ENCODE measurements at regions not wholly inside any gene's neighbourhood (a gene's known extent, or its start where the extent isn't known, plus 50 kb on each side); places are given as distances from the start of the nearest gene placed in this dataset.
A peak's percentile ranks its signal among the peaks of the same experiment; 100 is the strongest.

- DNase-seq: peak in 1 of 2 donors; percentile 58
Observed at GRCh38 chr3:39000008-39000450, 51.7 kb downstream of the SCN11A start.

DNA sequence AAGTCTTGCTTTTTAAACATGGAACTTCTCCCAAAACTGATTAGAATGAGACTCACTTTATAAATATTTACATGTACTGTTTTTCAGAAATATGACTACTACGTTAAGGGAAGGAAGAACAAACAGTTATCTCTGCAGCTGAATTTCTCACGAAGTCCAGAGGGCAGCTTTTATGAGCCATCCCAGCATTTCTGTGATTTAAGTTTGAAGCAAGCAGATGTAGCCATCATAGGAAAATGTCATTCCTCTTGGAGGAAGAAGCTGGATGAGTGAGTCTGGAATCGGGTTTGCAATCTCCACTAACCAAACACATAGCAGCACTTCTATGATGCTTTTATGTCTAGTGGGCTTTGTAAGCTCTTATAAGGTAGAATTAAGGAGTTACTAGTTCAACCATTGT lies 53.7 kb downstream of the SCN11A start:
- no peak for DNase-seq

DNA sequence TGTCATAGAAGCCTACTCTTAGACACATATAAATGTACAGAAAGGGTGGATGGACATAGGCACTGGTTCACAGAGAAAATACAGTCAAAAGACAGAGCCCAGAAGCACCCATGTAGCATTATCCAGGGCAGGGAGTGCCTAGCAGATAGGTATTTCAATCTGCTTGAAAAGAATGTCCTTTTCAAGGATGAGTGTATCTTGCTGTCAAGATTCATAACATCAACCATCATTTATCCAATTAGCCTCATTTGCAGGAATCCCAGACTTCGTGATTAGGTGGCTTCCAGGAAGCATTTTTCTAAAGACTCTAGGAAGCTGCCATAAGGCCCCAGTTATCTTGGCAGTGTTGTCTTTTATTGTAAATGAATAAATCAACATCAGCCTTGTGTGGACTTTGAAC lies 55.6 kb downstream of the SCN11A start:
- no peak for DNase-seq

DNA sequence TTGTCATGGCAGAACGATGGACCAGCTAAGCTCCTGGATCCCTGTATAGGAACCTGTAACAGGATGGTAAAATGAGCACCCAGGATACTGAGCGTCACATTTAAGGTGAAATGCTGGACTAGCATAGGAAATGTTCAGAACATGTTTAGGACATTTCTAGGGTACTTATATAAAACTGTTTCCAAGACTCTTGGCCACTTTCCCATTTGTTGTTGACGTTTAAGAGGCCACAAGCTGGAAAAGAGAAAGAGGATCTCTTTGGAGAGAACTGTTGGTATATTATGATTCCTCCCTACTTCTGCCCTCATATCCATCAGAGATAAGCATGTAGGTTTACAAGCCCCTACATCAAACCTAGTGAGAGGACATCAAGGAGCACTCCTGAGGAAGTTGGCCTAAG lies 57.5 kb downstream of the SCN11A start:
- no peak for DNase-seq

GRCh38 chr3:38992117-38992760 lies 59.5 kb downstream of the SCN11A start:
- no peak for DNase-seq

DNA sequence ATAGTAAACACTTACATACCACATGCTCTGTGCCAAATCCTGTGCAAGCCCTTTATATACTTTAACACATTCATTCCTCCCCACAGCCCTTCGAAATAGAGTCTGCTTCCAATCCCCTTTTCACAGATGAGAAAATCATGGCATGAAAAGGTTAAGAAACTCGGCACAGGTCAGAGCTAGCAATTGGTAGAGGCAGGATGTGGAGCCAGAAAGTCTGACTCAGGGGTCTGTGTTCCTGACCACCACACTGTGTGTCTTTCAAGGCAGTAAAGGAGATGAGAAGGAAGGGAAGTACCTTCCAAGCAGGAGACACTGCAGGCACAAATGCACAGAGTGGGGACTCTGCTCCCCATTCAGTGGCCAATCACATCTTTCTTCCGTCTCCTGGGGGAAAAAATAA lies 61.1 kb downstream of the SCN11A start:
- no peak for DNase-seq

DNA sequence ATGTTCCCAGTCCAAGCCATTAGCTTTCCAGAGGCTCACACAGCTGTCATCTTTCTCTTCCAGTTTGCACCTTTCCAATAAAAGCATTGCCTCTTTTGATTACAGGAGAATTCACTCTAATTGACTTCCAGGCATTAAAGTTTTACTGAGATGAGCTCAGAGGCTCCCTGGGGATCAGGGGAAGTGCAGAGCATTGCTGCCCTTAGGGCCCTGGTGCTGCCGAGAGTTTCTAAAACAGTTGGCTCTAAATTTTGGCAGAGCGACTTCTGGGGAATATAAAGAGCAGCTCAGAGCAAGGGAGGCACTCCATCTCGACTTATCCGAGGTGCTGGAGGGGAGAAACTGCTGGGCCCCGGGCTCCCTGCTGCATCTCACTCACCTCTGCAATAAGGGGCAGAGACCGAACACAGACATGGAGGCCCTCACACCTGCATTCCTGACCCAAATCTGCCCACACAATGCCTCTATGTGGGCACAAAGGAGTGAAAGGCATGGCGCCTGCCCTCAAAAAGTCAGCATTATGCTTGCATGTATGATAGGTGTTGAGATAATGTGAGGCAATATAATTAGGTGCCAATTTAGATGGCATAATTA lies 61.7 kb downstream of the SCN11A start:
- no peak for DNase-seq

GRCh38 chr3:38988955-38989354 lies 62.8 kb downstream of the SCN11A start:
- no peak for DNase-seq

- no peak for DNase-seq
Observed at GRCh38 chr3:38987456-38987855, 64.3 kb downstream of the SCN11A start.

DNA sequence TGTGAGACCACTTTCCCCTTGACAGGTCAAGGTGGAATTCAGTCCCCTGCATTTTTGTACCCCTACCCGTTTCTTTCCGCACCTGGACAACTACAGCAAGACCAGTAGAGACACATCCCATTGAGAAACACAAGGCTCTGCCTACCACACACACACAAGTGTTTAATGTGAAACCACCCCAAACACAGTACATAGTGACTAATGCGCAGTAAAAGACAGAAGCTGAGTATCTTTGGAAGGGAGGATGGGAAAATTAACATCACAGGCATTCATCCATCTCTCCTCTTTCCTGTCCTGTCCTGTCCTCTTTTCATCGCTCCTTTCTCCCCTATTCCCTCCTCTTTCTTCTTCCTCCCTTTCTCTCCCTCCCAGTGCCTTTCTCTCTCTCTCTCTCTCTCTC lies 64.8 kb downstream of the SCN11A start:
- DNase-seq: no peak

DNA sequence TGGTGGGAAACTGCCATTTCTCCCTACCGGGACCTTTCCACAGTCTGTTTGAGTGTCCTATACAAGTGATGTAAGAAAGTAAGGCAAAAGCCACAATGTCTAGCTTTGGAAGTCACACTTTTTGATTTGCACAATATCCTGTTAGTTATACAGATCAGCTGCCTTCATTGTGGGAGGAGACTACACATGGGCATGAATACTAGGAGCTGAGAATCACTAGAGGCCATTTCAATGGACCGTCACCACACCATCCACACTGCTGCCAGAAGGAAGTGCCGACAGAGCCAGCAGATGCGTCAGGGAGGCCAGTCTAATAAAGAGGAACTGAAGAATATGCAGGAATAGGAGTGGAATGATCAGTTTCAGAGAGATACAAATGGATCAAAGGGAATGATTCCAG lies 65.8 kb downstream of the SCN11A start:
- DNase-seq: no peak

GRCh38 chr3:38985581-38985980 lies 66.2 kb downstream of the SCN11A start:
- no peak for DNase-seq

DNA sequence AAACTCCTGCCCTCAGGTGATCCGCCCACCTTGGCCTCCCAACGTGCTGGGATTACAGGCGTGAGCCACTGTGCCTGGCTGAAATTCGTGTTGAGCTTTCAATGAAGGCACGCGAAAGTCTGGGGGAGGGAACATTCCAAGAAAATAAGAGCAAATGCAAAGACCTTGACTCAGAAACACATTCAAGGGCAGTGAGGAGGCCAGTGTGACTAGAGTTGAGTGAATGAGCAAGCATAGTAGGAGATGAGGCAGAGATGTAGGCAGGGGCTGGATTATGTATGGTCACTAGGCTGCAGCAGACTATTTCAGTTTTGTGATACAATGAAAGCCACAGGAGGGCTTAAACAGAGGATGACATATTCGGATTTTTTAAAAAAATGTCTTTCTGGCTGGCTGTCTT lies 67.0 kb downstream of the SCN11A start:
- no peak for DNase-seq

- no peak for DNase-seq
Observed at GRCh38 chr3:38984110-38984509, 67.6 kb downstream of the SCN11A start.

DNA sequence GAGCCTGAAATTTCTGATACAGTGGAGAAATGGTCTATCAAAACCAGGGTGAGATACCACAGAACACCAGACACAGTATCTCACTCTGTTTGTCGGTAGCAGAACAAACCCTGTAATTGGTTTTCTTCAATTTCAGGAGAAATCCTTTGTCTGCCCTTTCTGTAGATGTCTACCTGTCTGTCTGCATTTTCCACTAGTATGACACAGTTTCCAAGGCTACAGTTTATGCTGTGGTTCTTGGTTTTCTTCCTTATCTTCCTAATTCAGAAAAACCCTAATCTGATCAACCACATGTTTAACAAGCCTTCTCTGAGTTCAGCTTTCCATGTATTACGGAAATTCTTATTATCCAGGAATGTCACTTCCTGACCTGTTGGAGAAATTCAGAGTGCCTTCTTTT lies 70.8 kb downstream of the SCN11A start:
- DNase-seq: no peak

DNA sequence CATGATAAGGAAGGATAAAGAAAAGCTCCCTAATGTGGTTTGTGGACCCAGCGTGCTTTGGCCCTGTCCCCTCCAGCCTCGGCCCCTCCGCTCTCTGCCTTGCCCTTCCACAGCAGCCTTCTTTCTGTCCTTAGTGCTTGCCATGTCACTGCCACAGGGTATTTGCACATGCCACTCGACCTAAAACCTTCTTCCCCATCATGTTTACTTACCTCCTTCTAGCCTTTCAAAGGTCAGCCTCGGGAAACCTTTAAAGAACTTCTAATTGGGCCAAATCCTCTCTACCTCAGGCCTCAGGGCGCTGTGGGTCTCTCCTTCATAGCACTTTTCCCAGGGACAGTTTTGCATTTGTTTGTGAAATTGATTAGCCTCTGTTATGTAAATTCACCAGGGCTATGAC lies 73.0 kb downstream of the SCN11A start:
- DNase-seq: no peak

DNA sequence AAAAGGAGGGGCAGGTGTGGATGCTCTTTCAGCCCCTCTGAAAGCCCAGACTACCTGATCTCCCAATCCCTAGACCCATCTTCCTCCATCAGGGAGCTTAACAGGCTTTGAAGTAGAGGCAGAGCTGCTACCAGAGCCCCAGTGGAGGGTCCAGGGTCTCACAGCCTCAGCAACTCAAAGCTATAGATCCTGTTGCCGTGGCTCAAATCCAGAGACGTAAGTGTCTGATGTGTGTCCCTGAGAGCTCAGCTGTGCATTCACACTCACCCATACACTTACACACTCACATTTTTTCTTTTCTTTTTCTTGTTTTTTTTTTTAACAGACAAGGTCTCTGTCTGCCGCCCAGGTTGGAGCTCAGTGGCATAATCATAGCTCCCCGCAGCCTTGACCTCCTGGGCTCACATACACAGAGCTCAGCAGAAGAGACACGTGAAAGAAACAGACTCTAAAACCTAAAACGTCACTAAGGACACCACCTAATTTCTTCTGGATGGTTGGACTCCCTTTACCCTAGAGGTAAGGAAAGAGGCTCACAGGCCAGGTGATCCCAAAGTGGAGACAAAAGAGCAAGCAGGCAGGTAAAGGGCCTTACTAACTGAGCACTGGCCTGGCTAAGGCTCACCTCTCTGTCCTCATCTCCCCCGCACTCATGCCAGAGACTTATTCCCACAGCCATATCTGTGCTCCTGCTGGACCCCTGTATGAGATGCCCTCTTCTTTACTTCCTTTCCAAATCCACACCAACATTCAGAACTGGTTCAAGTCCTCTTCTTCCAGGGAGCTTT lies 80.7 kb downstream of the SCN11A start:
- DNase-seq: no peak

DNA sequence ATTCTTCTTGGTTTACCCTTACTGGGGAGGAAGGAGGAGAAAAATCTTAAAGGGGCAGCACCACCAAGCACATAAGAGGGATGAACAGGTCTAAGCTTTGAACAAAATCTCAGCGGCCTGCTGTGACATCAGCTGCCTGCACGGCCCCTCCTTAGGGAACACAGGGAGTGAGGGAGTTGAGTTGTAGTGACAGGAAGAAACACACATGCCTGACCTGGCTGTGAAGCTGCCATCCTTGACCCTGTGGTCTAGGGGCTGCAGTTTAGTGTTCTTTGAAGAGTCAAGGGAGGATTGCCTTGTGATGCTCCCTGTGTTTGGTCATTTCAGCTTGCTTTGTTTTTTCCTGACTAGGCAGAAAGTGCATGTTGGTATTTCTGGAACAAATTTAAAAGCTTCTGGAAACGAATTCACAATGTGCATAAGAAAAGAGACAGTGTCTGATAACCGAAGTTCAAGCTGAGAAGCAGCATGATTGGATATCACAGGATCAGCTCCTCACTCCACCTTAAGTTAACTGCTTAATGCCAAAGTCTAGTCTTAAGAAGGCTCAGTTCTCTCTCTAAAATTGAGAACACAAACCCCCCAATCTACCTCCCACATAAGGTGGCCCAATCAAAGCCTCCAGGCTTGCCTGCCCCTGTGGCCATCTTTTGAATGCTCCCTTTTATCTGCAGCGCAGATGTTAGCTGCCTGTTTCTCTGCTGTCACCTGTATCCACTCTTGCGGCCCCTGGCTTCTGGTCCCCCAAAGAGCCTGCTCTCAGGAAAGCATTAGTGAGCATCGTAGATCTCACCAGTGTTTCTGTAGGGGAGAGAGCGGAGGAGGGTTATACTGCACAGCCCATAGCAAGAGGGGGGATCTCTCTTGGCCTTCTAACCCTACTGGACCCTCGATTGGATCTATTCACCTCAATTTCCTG lies 82.2 kb downstream of the SCN11A start:
- no peak for DNase-seq

- DNase-seq: no peak
Observed at GRCh38 chr3:38968891-38969290, 82.9 kb downstream of the SCN11A start.

DNA sequence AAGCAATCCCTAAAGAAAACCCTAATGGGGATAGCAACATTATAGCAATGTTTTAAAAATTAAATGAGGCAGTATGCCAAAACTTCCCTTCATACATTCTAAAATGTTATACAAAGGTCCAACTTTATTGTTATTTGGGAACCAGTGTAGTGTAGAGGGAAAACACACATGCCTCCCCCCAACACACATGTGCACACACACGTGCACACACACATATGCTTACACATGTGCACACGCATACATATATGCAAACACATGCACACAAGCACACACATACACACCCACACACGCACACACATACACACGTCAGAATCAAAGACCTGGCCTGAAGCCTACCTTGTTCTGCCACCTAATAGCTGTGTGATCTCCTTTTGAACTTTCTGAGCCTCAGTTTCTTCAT lies 83.3 kb downstream of the SCN11A start:
- no peak for DNase-seq

GRCh38 chr3:38967693-38967989 lies 84.1 kb downstream of the SCN11A start:
- no peak for DNase-seq

- no peak for DNase-seq
Observed at GRCh38 chr3:38966811-38967692, 84.7 kb downstream of the SCN11A start.

All from hippocampal formation (tissue), 2 donors.